HG03520 (cell line): ENCODE measurements at regions not wholly inside any gene's neighbourhood (a gene's known extent, or its start where the extent isn't known, plus 50 kb on each side); places are given as distances from the start of the nearest gene placed in this dataset.
"Not testable (repeated sequence)": the region's sequence is repeated elsewhere in the genome, so short reads cannot be mapped to it uniquely, and the experiment has no call there.

Experiments used
- ATAC-seq: cut with Tn5 transposase; IDR thresholded peaks from one replicate; pipeline ENCODE4 v1.9.1; 2021; ENCODE audit warnings: mild to moderate bottlenecking, moderate library complexity; ENCODE audit not compliant: unreplicated experiment

DNA sequence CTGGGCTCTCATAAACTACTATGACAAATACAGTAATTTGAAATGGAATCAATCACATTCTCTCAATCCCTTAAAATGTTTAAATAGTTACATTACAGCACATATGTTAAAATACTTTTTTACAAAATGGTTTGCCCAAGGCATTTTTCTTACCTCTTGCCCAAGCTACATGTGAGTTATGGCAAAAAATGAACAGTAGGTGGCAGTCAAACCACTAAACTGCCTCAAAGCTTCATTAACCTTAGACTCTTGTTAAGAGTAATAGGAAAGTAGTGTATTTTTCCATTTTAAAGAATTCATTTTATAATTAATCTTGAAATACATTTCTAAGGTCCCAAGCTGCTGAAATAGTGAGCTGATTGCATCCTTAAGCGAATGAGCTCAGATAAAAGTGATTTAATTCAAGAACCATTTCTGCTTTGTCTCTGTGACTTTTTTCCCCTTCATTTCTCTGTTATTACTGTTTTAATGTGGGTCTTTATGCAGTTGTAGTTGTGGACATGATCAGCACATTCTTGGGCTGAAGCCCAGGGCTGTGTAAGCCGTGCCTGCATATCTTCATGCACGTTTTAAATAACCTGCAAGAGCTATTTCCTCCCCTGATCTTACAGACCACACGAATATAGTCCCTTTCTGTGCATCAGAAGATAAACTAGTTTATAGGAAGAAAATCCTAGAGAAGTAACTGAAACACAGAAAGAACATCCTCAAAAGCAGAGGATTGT is 311.8 kb downstream of the LNPK start:
- peak; percentile 53 for ATAC-seq

DNA sequence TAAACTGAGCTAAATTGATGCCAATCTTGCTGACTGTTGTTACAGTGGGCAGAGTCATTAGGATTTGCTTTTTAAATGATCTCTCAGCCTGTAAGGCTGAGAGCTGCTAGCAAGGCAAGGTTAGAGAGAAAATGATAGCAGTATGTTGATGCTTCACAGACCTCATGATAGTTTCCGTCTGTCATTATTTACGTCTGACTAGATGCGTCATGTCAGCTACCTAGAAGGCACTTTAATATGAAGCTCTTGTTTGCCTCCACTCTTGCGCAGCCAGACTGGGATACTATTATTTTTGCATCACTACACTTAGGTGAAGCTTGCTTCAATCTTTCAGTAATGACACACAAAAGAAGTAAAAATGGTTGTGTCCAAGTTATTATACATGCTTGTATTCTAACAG is 313.8 kb downstream of the LNPK start:
- no peak for ATAC-seq

DNA sequence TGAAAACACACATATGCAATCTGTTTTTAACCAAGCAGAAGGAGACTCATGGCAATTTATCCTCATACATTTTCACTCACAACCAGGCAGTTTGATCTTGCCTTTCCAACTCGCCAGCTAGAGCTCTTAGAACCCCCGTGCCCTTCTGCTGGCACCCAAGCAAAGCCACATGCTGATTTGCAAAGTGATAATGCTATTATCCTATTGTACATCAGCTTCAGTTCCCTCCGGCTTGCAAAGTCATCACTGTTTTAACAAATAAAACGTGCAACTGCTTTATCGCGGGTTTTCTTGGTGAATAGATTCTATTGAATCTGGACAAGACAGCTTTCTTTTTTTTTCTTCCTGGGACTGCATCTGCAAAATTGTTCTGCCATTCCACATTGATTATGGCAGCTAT is 314.6 kb downstream of the LNPK start:
- no peak for ATAC-seq

DNA sequence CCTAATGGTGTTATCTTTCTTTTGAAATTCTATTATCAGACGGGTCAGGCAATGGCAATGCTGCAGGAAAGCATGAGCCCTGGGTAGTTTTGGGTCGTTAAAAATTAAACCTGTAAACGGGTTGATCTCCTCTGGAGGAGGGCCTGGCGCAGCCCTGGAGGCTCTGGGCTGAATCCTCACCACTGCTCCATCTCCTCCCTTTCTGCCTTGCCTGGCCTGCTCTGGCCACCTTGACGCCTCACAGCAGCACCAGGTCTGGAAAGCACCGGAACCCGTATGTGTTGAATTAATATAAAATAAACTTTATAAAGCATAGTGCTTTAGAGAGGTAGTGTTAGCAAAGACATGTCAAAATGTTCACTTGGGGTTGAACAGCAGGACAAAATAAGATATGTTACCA is 316.1 kb downstream of the LNPK start:
- ATAC-seq: no peak

DNA sequence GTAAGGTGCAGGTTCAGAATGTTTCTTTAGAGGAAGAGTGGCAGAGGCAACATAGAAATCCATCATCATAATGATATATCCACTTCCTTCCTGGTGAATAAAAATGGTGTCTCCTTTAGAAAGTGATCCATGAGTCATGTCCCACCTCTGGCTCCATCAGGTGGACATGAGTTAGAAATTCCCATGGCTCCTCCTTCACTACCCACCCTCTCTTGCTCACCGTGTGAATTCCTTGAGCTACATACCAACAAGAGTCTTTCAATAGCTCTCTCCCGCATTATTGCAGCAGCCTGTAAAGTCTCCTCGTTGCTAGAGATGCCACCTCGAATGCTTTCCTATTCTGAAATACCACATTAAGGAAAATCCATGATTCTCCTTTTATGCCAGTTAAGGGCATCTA is 317.6 kb downstream of the LNPK start:
- no peak for ATAC-seq

DNA sequence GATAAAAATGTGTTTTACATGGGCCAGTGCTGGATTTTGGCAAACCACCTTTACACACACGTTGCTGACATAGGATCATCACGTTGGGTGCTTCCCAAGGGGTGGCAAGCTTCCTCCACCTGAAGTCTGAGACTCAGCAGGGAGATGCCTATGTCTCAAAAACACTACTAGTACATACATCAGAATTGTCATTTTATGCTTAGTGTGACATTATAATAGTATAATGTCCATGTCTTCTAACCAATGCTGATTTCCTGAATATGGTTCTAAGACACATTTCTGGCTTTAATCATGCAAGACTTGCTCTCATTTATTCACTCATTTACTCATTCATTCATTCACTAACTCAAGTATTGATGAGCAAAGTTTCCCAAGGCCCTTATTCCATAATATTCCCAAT is 322.3 kb downstream of the LNPK start:
- no peak for ATAC-seq

DNA sequence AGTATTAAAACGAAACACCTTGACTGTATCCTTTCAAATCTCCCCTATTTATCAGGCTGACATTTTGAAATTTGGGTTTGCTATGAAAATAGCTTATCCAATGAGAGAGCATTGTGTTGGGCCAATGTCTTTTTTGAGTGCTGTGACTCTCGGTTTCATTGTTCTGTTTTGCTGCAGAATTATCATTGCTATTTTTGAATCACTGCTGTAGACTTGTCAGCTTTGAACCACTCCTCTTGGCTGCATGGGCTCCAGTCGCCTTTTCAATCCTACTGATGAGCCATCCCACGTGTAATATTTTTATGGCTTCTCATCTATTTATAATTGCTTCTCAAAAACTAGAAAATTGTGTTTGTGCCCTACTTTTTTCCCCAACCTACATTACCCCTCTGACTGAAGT is 322.8 kb downstream of the LNPK start:
- ATAC-seq: no peak

DNA sequence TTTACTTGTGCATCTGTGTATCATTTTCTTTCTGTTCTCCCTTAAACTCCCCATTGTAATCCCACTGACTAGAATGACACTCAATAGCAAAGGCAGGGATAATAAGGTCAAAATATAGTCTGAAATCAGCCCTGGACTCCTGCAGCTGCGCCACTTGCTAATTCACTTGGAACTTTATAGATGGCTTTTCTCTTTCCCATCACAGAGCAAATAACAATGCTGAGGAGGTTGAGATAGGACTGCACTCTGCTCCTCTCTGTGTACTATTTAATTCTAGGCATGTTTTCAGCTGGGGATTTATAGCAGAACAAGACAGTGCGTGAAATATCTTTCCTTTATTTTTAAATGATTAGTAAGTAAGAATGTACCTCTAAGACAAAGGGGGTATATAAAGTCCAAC is 324.2 kb downstream of the LNPK start:
- ATAC-seq: no peak

DNA sequence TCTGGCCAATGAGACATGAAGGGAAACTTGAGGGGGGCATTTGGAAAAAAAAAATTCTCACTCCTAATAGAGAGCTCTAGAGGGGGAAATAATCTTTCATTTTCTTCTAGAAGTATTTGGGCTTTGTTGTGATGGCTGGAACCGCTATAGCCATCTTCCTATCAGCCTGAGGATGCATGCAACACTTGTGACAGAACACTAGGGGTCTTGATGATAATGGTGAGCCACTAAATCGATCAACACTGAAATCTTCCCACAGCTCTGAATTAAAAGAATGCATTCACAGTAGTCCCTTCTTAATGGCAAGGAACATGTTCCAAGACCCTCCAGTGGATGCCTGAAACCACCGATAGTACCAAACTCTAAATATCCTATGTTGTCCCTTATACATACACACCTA is 325.3 kb downstream of the LNPK start:
- no peak for ATAC-seq

DNA sequence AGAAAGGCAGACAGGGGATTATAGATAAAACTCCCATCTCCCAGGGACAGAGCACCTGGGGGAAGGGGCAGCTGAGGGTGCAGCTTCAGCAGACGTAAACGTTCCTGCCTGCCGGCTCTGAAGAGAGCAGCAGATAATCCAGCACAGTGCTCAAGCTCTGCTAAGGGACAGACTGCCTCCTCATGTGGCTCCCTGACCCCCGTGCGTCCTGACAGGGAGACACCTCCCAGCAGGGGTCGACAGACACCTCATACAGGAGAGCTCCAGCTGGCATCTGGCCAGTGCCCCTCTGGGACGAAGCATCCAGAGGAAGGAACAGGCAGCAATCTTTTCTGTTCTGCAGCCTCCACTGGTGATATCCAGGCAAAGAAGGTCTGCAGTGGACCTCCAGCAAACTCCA is 333.3 kb downstream of the LNPK start:
- ATAC-seq: not testable (repeated sequence)

DNA sequence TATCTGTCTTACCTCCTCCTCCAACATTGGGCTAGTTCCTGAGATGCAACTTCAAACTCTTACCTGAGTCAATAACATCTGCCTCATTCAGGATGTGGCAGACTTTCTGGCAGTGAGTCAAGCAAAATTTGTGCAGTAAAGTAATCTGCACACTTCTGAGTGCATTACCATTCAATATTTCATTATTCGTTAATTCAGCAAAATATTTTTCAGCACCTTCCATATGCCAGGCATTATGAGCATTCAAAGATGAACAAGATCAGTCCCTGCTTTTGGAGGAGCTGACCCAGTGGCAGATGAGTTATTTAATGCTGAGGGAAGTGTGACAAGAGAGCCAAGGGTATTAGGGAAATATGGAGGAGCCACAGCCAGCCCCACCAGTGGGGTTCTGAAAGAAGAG is 339.7 kb downstream of the LNPK start:
- ATAC-seq: no peak

DNA sequence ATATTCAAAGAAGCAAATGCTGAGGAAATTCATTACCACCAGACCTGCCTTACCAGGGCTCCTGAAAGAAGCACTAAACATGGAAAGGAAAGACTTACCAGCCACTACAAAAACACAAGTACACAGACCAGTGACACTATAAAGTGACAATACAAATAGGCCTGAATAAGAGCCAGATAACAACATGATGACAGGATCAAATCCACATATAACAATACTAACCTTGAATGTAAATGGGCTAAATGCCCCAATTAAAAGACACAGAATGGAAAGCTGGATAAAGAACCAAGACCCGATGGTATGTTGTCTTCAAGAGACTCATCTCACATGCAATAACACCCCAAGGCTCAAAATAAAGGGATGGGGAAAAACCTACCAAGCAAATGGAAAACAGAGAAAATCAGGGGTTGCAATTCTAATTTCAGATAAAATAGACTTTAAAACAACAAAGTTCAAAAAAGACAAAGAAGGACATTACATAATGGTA is 353.4 kb downstream of the LNPK start:
- no peak for ATAC-seq

DNA sequence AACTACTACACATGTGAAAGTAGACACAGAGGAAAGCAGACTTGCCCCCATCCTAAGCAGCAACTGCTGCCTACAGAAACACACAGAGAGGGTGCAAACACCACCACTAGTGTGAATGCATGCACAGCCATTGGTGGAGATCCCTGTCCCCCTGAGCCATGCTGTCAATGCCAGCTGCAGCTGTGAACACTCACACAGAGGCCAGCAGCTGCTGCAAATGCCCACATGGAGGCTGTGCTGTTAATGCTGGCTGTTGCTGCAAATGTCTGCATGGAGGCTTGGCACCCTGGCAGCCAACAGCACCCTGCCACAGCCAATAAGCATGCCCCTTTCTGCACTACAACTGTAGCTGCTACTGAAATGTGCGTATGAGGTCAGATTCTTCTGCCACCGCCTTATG is 355.0 kb downstream of the LNPK start:
- ATAC-seq: no peak

DNA sequence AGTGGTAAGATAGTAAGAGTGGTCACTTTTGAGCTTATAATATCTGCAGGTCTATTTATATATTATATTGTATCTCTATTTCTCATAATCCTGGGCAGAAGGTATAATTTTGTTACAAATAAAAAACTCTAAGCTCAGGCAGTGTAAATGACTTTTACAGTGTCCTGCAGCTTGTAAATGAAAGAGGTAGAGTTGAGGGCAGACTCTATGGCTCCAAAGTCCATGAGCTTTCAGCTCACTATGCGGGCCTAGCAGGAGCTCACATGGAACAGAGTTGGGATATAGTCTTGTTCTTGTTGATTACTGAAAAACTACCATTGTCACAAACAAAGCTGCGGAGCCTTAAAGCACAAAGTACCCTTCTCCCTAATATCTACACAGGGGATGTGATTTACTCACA is 361.4 kb downstream of the LNPK start:
- no peak for ATAC-seq

DNA sequence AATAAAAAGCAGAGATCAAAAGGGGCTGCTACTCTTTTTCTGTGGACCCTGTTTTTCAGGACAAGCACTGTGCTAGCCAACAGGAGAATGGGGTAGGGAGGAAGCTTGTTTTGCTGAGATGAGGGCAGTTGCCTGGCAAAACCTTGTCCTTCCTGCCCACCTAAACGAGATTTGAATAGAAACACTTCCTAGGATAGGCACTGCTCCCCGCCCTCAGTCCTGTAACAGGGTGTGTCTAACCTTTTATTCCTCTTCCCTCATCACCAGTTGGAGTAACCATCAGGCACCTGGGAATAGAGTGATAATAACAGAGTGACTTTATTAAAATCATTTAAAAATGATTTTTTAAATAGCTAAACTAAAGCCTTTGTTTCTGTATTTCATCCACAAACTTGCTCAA is 368.8 kb downstream of the LNPK start:
- no peak for ATAC-seq

DNA sequence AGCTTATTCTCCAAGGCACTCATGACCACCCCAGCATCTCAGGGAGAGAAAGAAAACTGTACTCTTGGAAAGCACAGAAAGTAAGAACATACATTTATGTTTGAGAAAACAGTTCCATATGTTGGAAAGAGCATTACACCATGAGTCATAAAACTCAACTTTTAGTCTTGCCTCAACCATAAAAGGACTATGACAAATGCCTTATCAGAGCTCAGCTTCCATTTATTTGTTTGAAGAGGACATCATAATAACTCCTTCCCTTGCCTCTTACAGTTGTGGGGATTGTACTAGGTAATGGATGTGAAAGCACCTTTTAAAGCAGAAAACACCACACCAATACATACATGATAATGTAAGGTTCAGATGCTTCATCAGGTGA is 370.8 kb downstream of the LNPK start:
- no peak for ATAC-seq

DNA sequence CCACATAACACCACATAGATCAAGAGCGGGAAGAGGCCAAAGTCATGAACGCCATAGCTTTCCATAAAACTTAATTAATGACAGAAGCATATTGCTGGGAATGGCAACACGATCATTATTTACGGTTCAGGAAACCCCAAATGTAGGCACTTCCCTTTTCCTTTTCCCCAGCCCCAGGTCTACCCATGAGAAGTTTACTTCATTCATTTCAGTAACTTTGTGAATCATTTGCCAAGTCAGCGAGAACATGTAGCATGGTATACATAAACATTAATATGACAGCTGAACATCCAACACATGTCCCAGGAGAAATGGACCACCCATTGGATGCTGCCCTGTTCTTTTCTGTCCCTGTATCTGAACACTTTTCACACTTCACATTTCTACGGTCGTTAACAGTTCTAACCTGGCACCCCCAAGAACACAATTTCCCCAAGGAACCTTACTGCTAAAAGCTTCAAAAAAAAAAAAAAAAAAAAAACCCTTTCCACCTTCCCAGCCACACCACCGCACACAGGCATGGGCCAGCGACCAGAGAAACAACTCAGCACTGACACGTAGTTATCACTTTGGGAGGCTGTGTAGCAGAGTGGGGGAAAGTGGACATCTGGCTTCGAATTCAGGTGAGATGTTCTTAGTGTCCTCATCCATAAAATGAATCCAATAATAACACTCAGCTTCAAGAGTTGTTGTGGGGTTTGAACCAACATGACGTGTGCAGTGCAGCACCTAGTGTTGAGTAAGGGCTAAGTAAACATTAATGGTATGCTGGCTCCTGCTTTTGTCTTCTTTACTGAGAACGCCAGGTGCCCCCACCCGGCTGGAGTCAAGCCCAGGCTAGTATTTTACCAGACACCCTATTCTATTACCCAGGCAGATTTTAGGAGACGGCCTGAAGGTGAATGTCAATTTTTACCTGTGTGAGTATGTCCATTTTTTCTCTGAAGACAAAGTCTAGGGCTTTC is 371.5 kb downstream of the LNPK start:
- ATAC-seq: no peak

DNA sequence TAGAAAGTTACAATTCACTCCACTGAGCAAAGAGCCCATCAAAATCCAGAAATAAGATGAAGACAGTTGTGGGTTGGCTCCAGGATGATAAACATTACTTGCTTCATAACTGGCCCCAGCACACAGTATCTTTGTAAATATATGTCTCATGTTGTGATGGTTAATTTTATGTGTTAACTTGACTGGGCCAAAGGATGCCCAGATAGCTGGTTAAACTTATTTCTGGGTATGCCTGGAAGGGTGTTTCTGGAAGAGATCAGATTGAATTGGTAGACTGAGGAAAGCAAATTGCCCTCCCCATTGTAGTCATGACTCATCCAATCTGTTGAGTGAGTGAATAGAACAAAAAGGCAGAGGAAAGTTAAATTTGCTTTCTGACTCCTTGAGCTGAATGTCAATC is 373.8 kb downstream of the LNPK start:
- no peak for ATAC-seq

DNA sequence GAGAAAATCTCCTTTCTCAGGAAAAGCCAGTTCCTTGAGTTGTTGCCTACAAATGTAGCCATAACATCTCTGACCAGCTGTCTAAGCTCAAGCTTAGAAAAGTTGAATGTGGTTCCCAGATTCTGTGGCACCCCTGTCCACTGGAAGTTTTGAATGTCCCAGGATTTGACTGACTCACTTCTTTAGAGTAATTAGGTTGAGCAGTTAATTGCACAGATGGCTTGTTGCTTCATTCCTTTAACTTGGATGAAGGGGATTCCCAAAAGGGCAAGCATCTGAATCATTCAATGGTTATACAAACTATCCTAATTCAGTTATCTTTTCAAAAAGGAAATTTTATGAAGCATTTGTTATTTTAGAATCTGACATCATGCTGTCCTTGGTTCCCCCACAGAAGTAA is 374.7 kb downstream of the LNPK start:
- ATAC-seq: no peak

DNA sequence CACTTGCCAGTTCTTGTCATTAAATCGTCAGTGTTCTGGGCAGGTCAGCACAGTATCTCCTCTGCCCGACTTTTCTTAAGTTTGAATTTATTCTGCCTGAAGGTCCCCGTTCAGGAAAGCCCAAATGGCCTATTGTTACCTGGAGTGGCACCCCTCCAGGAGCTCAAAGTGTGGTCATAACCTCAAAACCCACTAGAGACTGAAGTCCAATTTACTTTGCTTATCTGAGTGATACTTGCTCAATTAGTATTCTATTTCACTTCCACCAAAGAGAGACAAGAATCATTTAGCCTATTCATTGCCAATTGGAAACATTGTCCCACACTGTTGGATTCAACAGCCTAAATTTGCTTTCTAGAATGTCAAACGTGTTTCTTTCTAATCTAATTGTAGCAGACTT is 375.3 kb downstream of the LNPK start:
- ATAC-seq: no peak

DNA sequence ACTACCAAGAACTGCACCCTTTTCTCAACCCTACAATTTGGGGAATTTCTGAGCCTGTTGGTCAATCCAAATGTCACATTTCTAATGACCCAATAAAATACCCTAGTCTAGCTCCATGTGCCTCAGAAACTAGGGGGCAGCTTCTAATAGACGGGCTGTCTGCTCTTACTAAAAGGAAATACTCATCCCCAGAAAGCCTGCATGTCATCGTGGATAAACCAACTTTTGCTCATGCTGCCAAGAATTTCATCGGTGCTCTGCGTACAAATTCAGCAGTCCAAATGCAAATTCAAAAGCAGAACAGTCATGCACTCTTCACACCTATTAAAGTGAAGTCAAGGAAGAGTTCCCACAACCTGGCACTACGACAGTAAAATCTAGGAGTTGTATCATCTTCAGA is 377.3 kb downstream of the LNPK start:
- ATAC-seq: no peak

DNA sequence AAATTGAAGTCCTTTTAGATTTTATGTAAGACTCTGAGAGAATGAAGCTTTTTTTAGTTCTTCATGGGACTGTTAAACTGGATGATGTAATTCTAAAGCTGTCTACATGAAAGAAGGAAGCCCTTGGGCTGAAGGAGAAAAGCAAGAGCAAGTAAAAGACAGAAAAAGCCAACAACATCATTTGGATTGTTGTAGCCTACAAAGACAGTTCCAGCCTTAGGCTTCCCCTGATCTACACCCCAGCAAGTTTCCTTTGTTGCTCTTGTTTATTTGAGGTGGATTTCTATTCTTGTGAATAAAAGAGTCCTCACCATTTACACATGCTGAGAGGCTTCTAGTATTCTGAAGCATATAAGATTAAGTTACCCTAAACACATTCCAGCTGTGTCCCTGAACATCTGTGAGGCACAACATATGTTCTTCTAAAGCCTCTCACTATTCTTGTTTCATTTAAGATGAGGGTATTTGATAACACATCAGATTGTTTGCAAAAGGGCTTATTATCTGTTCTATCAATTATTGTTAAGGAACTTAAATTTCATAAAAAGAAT is 377.8 kb downstream of the LNPK start:
- ATAC-seq: no peak
